DMS 273 (cell line): ENCODE measurements at regions not wholly inside any gene's neighbourhood (a gene's known extent, or its start where the extent isn't known, plus 50 kb on each side); places are given as distances from the start of the nearest gene placed in this dataset.

Source experiments
- DNase-seq: peaks from one replicate; lab custom pipeline; 2025; ENCODE audit not compliant: unreplicated experiment; lab: John Stamatoyannopoulos, UW

- DNase-seq = no peak
These were observed 635.1 kb upstream of the SLC39A10 start for GRCh38 chr2:195021711-195022507.

GRCh38 chr2:195018462-195018861 lies 638.6 kb upstream of the SLC39A10 start:
- DNase-seq = no peak

- DNase-seq = peak; percentile 3
These were observed 639.1 kb upstream of the SLC39A10 start for GRCh38 chr2:195017890-195018289.

- DNase-seq = no peak
These were observed 640.2 kb upstream of the SLC39A10 start for GRCh38 chr2:195016841-195017240.

- peak; percentile 5 for DNase-seq
These were observed 647.8 kb upstream of the SLC39A10 start for GRCh38 chr2:195009202-195009601.

- DNase-seq = no peak
These were observed 650.2 kb upstream of the SLC39A10 start for GRCh38 chr2:195006856-195007255.

GRCh38 chr2:195003881-195004471 lies 653.0 kb upstream of the SLC39A10 start:
- DNase-seq = no peak

GRCh38 chr2:195001924-195002323 lies 655.1 kb upstream of the SLC39A10 start:
- no peak for DNase-seq

- no peak for DNase-seq
These were observed 657.3 kb upstream of the SLC39A10 start for GRCh38 chr2:194999771-195000170.

GRCh38 chr2:194992648-194993047 lies 664.4 kb upstream of the SLC39A10 start:
- no peak for DNase-seq

GRCh38 chr2:194985258-194985657 lies 671.8 kb upstream of the SLC39A10 start:
- no peak for DNase-seq

- no peak for DNase-seq
These were observed 694.8 kb upstream of the SLC39A10 start for GRCh38 chr2:194962254-194962653.

- no peak for DNase-seq
These were observed 702.8 kb upstream of the SLC39A10 start for GRCh38 chr2:194954218-194954617.

- DNase-seq = no peak
These were observed 710.2 kb upstream of the SLC39A10 start for GRCh38 chr2:194946826-194947225.

- DNase-seq = no peak
These were observed 719.0 kb upstream of the SLC39A10 start for GRCh38 chr2:194938066-194938465.

- DNase-seq = no peak
These were observed 729.5 kb upstream of the SLC39A10 start for GRCh38 chr2:194927489-194927888.

- no peak for DNase-seq
These were observed 730.2 kb upstream of the SLC39A10 start for GRCh38 chr2:194926873-194927272.

- no peak for DNase-seq
These were observed 731.3 kb upstream of the SLC39A10 start for GRCh38 chr2:194925742-194926141.

- no peak for DNase-seq
These were observed 739.5 kb upstream of the SLC39A10 start for GRCh38 chr2:194917519-194917918.

- no peak for DNase-seq
These were observed 741.5 kb upstream of the SLC39A10 start for GRCh38 chr2:194915485-194915884.

GRCh38 chr2:194907569-194907968 lies 749.5 kb upstream of the SLC39A10 start:
- DNase-seq = no peak

GRCh38 chr2:194896871-194897270 lies 760.2 kb upstream of the SLC39A10 start:
- DNase-seq = no peak

GRCh38 chr2:194883711-194884110 lies 773.3 kb upstream of the SLC39A10 start:
- peak; percentile 92 for DNase-seq
